ENCODE measurements at regions not wholly inside any gene's neighbourhood (a gene's known extent, or its start where the extent isn't known, plus 50 kb on each side); places are given as distances from the start of the nearest gene placed in this dataset.

GRCh38 chr5:124342027-124342471 is 404.4 kb downstream of the ZNF608 start:
- no peak for DNase-seq (ENCODE audit: low read depth in 1 of 2, low spot score in 1 of 2)
- TF ChIP-seq JUND (IDR thresholded peaks at IDR 0.05; ENCODE audit: low read depth) = no peak
- in situ Hi-C loops (cut with HindIII; ENCODE audit: low pct_unique_long_range_greater_than_20kb, low sequenced_read_pairs) = no loop called here

- in situ Hi-C loops (cut with HindIII; ENCODE audit: low pct_unique_long_range_greater_than_20kb, low sequenced_read_pairs) = no loop called here
- no peak for TF ChIP-seq JUND (IDR thresholded peaks at IDR 0.05; ENCODE audit: low read depth)
- DNase-seq (ENCODE audit: low read depth in 1 of 2, low spot score in 1 of 2) = no peak
Observed at GRCh38 chr5:124341066-124341858, 405.2 kb downstream of the ZNF608 start.

- DNase-seq (ENCODE audit: low read depth in 1 of 2, low spot score in 1 of 2) = no peak
- in situ Hi-C loops (cut with HindIII; ENCODE audit: low pct_unique_long_range_greater_than_20kb, low sequenced_read_pairs) = no loop called here
- no peak for TF ChIP-seq JUND (IDR thresholded peaks at IDR 0.05; ENCODE audit: low read depth)
Observed at GRCh38 chr5:124337996-124338395, 408.4 kb downstream of the ZNF608 start.

- no peak for TF ChIP-seq JUND (IDR thresholded peaks at IDR 0.05; ENCODE audit: low read depth)
- in situ Hi-C loops (cut with HindIII; ENCODE audit: low pct_unique_long_range_greater_than_20kb, low sequenced_read_pairs) = no loop called here
- no peak for DNase-seq (ENCODE audit: low read depth in 1 of 2, low spot score in 1 of 2)
Observed at GRCh38 chr5:124333298-124333979, 413.0 kb downstream of the ZNF608 start.

GRCh38 chr5:124332273-124332672 is 414.2 kb downstream of the ZNF608 start:
- in situ Hi-C loops (cut with HindIII; ENCODE audit: low pct_unique_long_range_greater_than_20kb, low sequenced_read_pairs) = no loop called here
- TF ChIP-seq JUND (IDR thresholded peaks at IDR 0.05; ENCODE audit: low read depth) = no peak
- no peak for DNase-seq (ENCODE audit: low read depth in 1 of 2, low spot score in 1 of 2)

- in situ Hi-C loops (cut with HindIII; ENCODE audit: low pct_unique_long_range_greater_than_20kb, low sequenced_read_pairs) = no loop called here
- no peak for DNase-seq (ENCODE audit: low read depth in 1 of 2, low spot score in 1 of 2)
- TF ChIP-seq JUND (IDR thresholded peaks at IDR 0.05; ENCODE audit: low read depth) = no peak
Observed at GRCh38 chr5:124330595-124331220, 415.7 kb downstream of the ZNF608 start.

GRCh38 chr5:124328201-124328600 is 418.2 kb downstream of the ZNF608 start:
- in situ Hi-C loops (cut with HindIII; ENCODE audit: low pct_unique_long_range_greater_than_20kb, low sequenced_read_pairs) = no loop called here
- DNase-seq (ENCODE audit: low read depth in 1 of 2, low spot score in 1 of 2) = no peak
- no peak for TF ChIP-seq JUND (IDR thresholded peaks at IDR 0.05; ENCODE audit: low read depth)

- in situ Hi-C loops (cut with HindIII; ENCODE audit: low pct_unique_long_range_greater_than_20kb, low sequenced_read_pairs) = no loop called here
- no peak for DNase-seq (ENCODE audit: low read depth in 1 of 2, low spot score in 1 of 2)
- no peak for TF ChIP-seq JUND (IDR thresholded peaks at IDR 0.05; ENCODE audit: low read depth)
Observed at GRCh38 chr5:124318661-124319060, 427.8 kb downstream of the ZNF608 start.

- in situ Hi-C loops (cut with HindIII; ENCODE audit: low pct_unique_long_range_greater_than_20kb, low sequenced_read_pairs) = no loop called here
- no peak for TF ChIP-seq JUND (IDR thresholded peaks at IDR 0.05; ENCODE audit: low read depth)
- DNase-seq (ENCODE audit: low read depth in 1 of 2, low spot score in 1 of 2) = no peak
Observed at GRCh38 chr5:124317451-124317850, 429.0 kb downstream of the ZNF608 start.

GRCh38 chr5:124315741-124316415 is 430.6 kb downstream of the ZNF608 start:
- in situ Hi-C loops (cut with HindIII; ENCODE audit: low pct_unique_long_range_greater_than_20kb, low sequenced_read_pairs) = no loop called here
- TF ChIP-seq JUND (IDR thresholded peaks at IDR 0.05; ENCODE audit: low read depth) = no peak
- DNase-seq (ENCODE audit: low read depth in 1 of 2, low spot score in 1 of 2) = no peak

- no peak for DNase-seq (ENCODE audit: low read depth in 1 of 2, low spot score in 1 of 2)
- in situ Hi-C loops (cut with HindIII; ENCODE audit: low pct_unique_long_range_greater_than_20kb, low sequenced_read_pairs) = no loop called here
- TF ChIP-seq JUND (IDR thresholded peaks at IDR 0.05; ENCODE audit: low read depth) = no peak
Observed at GRCh38 chr5:124310453-124310852, 436.0 kb downstream of the ZNF608 start.

GRCh38 chr5:124309241-124309980 is 437.0 kb downstream of the ZNF608 start:
- in situ Hi-C loops (cut with HindIII; ENCODE audit: low pct_unique_long_range_greater_than_20kb, low sequenced_read_pairs) = no loop called here
- no peak for TF ChIP-seq JUND (IDR thresholded peaks at IDR 0.05; ENCODE audit: low read depth)
- DNase-seq (ENCODE audit: low read depth in 1 of 2, low spot score in 1 of 2) = no peak

Data from T47D (cell line).